ENCODE measurements at regions not wholly inside any gene's neighbourhood (a gene's known extent, or its start where the extent isn't known, plus 50 kb on each side); places are given as distances from the start of the nearest gene placed in this dataset.
A peak's percentile ranks its signal among the peaks of the same experiment; 100 is the strongest.

DNA sequence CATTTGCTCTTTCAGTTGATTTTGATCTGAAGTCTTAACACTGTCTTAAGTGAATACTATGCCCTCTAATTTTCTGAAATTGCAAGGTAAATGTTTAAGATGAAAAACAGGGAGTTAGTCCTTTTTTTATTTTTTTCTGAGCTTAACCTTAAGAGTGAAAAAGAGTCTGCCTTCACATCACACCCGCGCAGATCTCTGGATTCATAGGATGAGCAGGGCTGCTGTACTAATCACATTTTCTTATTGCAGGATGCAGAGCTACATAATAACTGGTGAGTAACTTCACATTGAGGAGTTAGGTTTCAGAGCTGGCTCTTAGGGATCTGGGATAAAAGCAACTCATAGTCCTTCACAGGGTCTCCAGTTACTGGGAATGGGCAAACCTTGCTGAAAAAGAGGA lies 188.7 kb upstream of the ATP1B1 start:
- no peak for DNase-seq (ENCODE audit: low spot score)

DNA sequence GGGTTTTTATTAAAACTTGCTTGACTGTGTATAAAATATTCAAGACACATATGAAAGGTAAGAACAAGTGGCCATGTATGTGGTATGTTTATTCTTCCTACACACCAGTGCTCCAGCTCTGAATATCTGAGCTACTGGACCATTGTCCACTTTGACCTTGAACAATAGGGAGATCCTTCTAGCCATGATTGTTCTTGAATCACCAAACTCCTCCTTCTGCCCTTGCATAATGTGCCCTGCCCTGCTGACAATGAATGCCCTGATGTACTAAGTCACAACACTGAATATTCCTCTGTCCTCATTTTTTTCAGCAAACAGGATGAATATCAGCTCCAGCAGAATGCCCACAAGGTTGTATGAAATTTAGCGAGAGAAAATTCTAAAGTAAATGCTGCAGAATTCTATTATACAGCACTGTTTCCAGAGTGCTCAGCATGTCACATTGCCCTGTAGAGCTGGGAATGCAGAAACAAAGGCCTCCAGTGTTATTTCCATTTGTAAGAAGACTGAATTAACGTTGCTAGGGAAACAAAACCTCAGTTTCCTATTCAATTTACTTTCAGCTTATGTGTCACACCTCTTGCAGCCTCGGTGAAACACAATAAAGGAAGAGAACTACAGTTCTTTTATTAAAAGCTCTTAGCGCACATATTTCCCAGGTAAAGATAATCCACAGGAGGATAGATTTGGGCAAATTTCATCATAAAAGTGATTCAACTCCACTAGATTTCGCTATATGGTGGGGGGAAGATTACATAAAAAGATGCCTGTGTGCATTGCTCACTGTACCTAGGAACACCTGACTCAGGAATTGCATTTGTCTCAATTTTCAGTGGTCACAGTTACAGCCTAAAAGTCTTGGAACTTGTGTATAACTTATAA lies 187.4 kb upstream of the ATP1B1 start:
- no peak for DNase-seq (ENCODE audit: low spot score)

DNA sequence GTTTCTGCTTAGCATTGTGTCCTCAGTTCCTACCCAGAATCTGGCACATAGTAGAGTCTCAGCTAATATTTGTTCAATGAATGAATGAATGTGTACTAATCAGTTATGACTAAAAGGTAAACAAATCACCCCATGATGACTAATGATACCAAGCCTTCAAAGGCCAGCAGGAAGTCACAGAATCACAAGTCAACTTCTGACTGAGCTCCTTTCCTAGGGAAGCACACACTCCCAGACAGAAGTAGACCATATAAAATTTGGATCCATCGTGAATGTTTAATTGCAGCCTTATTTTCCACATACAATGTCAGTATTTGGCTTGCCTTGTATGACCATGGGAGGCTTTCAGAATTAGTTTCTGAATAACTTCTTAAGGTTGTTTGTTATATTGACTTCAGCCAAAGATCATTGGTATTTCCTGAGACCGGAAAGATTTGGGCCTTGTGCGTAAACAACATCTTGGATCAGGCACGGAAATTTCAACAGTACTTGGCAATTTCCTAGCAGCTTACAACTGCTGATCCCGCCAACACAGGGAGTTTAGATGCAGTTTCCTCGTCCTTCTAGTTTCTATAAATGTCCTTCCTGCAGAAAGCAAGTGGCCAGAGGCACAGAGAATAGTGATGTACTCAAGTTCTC lies 185.9 kb upstream of the ATP1B1 start:
- DNase-seq (ENCODE audit: low spot score), result no peak

DNA sequence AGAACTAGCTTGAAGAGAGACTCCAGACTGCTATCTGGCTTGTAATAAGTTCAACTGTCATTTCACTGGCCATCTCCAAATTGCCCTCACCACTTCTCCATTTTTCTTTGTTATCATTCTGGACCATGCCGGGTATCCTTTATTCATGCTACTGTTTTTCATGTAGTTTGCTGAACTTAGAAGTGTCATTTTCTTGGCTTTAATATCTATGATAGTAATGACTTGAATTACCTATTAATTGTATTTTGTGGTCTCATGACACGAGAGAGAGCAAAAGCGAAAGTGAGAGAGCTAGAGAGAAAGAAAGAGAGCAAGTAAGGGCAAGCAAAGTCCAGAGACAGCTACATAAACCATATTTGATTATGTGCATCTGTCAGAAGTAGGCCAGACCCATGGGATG lies 184.9 kb upstream of the ATP1B1 start:
- DNase-seq (ENCODE audit: low spot score), result no peak

DNA sequence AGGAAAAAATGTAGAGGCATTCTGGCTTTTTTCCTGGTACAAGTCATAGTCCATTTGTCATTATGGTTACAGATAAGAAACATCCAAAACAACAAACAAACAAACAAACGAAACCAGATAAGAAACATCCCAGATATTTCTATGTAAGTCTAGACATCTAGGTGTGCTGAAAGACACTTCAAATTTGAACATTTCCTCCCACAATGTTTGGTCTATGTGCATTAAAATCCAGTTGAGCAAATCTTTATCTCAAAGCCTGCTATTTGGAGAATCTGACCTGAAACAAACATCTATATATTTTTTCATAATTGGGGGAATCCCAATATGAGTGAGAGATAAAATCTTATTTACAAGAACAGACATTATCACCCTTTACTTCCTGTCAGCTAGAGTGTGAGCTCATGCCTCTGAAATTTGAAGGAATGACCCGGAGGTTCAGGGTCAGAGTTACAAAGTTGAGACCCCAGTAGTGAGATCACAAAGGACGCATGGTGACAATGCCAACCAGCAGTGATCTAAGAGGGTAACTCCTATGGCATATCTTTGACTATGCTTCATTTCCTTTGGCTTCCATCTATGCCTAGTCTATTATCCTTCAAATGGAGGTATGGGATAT lies 182.9 kb upstream of the ATP1B1 start:
- DNase-seq (ENCODE audit: low spot score), result no peak

DNA sequence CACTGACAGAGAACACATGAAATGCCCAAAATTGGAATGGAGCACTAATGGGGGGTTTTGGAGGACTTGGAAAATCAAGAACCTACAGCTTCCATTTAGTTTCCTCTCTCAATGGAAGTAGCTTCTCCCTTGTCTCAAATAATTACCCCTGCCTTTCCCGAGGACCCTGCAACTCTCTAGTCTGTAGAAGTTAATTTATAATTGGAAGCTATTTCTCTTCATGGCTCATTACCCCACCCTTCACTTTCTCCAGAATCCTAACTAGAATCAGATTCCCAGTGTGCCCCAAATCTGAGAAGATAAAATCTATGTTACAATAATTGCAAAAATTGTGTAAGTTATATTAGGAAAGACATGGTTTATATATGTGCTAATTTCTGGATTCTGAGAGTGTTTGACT lies 181.5 kb upstream of the ATP1B1 start:
- no peak for DNase-seq (ENCODE audit: low spot score)

DNA sequence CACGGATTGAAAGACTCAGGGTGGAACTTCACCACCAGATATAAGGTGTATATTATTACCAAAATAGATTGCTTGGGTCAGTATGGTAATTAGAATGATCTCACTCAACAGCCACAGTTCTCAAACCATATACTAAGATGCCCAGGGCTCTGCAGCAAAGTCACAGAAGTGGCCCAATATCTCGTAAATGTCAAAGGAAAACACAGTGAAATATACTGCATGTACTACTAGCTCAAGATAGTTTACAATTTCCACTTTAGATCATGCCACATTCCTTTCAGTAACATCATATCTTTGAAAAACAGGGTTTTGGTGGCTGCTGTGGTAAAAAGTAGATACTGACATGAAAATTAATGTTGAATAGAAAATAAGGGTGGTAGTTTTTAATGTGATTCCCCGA lies 180.3 kb upstream of the ATP1B1 start:
- no peak for DNase-seq (ENCODE audit: low spot score)

DNA sequence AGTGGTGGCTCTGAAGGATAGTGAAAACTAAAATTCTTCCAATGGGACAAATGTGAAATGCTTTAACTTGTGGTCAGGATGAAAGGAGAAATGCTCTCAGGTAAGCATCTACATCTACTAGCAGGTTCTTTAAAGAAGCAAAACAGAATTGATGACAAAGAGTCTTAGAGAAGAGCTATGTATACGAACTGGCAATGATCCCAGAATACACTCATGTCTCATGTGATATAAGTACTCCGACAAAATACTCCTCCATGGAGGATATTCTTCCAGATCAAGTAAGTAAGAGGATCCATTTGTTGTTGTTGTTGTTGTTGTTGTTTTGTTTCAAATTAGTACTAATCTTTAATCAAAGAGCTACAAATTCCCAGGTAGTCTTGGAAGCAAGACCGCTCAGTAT lies 174.0 kb upstream of the ATP1B1 start:
- DNase-seq (ENCODE audit: low spot score), result no peak

DNA sequence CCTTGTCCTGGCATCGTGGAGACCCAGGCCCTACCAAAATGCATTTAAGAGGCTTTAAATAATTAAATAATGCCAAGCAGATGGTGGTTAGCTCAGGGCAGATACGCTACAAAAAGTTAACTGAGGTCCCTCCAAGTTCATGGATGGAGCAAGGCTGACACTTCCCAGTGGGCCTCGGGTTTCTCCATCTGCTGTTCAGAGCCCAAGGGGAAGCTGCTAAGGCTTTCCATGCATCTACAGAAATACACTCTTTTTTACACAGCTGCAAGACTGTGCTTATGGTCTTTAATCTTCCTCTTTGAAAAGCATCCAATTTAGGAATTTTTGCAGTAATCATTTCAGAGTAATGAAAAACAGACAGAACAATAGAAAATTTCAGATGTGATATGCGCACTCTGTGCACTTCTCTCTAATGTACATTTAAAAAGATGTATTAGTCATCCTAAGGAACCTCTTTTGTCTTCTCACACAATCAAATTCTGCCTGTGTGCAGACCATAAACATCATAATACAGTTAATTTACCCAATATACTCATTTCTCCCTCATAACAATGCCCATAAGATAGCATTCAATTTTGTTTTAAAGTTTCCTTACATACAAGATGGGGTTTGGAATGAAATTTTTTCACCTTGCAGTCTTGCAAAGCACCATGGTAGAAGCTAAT lies 173.2 kb upstream of the ATP1B1 start:
- DNase-seq (ENCODE audit: low spot score), result no peak

DNA sequence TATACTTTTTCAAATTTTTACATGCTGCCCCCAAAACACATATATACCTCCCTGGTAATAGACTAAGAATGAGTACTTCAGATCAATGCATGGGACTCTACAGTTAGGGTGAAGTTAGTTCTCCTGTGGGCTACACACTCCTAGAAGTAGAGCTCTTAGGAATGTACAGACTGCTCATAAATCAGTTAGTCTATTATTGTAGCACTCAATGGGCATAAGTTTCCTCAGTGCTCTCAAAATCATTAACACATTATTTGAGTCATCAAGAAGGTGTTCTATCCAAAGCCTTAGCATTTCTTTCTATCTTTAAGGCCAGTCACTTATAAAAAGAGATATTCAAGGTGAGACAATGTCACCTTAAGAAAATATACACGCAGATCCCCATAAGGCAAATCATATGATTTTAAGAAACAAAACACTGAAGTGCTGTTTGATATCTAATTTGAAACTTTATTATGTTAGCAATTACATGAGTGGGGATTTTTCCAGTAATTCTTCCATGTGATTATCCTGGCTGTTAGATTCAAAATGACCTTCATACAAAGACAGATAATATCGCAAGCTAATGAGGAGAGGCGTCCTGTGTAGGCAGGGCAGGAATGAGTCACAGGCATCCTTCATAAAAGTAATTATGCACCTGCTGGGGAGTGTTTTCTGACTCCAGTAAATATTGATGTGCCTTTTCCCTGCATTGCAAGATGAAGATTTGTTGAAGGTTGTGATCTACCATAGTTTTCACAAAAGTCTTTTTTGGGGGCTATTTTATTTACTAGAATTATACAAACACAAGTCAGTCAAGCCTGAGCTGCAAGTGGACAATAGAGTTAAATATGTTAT lies 167.2 kb upstream of the ATP1B1 start:
- DNase-seq (ENCODE audit: low spot score), result no peak

DNA sequence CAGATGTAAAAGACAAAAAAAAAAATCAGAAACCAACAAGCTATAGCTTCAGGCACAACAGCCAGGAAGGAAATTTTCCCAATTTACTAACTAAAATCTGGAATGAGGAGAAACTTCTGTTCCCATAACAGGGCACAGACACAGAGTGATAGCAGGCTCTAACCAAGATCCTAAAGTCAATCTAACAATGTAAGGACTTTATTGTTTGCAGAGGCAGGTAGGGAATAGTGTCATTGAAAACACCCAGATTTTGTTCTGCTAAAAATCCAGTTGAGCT lies 166.6 kb upstream of the ATP1B1 start:
- no peak for DNase-seq (ENCODE audit: low spot score)

DNA sequence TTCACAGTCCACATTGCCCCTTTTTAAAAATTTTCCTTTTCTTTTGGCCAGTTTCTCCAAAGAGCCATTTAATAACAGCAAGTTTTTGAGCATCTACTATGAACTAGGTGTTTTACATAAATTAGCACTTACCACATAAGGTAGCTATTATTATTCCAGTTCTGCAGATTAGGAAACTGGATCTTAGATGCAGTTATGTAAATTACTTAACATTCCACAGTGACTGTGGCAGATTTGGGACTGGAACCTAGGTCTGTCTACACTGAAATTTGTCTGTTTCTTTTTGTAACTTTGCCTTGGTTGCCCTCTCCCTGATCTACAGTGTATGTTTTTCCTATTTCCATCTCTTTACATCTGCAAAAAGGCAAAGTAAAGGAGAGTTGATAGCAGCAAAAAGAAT lies 164.8 kb upstream of the ATP1B1 start:
- DNase-seq (ENCODE audit: low spot score), result no peak

DNA sequence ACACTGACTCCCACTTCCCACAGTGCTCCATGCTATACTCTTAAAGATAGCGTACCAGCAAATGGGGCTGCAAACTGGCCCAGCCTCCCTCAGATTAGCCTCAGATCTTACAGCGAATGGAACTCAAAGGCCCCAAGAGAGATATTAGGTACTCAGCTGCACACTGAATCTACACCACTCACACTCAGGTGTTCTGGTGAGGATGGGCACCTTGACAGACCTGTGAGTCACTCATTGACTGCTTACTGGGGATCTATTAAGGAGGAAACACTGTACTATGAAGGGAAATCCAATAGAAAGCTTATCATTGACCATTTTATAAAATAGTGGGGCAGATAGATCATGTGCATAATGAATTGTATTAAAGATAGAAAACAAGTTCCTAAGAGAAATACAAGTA lies 164.3 kb upstream of the ATP1B1 start:
- DNase-seq (ENCODE audit: low spot score), result no peak

DNA sequence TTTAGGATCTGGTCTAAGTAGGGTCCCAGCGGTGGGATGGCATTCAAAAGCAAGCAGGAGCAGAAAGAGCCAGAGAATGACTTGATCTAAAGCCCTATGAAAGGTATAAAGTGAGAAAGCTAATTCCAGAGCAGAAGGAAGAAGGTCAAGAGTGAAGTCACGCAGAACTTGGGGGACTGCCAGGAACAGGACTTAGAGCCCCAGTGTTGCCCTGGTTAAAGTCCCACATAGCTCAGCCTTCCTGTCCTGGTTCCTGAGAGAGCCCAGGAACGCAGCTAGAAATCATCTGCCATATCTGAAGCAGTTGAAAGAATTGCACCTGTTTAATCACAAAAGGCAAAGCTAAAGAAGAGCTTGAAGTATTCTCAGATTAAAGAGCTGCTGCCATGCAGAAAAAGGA lies 160.6 kb upstream of the ATP1B1 start:
- no peak for DNase-seq (ENCODE audit: low spot score)

DNA sequence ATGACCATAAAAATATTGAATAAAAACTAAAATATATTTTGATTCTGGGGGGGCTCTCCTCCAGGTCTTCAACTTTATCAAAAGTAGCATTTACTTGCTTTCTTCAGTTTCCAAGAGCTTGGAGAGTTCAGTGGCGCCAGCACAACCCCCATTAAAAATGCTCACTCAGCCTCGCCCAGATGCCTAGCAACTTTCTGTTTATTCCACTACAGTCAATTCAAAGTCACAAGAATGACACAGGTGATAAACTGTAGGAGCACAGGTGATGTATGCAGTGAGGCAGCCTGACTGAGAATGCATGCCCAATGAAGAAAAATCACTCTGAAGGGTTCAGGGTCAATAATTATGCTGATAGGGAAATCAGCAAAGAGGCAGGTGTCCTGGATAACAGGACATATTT lies 159.4 kb upstream of the ATP1B1 start:
- DNase-seq (ENCODE audit: low spot score), result no peak

DNA sequence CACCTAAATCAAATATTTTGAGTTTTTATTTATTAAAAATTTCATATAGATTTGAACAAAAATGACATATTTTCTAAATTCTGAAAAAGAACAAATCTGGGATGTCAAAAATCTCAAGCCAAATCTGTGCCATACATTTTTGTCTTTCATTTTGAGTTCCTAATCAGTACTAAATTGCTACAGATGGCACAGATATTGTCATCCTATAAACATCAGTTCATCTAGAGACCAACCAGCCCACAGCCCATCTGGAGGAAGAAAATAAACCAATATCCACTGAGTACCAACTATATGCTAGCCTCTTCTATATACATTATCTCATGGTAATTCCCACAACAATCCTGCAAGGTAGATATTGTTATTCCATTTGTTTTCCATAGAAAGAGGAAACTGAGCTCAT lies 156.8 kb upstream of the ATP1B1 start:
- peak; percentile 10 for DNase-seq (ENCODE audit: low spot score)

DNA sequence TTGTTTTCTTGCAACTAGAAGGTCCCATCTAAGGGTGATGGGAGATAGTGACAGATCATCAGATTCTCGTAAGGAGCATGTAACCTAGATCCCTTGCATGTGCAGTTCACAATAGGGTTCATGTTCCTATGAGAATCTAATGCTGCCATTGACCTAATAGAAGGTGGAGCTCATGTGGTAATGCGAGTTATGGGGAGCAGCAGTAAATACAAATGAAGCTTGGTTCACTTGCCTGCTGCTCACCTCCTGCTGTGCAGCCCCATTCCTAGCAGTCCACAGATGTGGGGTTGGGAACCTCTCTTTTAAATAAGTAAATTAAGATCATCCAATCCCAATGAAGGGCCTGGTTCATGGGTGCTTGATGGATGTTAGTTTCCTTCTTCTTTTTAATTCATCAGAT lies 148.7 kb upstream of the ATP1B1 start:
- no peak for DNase-seq (ENCODE audit: low spot score)

DNA sequence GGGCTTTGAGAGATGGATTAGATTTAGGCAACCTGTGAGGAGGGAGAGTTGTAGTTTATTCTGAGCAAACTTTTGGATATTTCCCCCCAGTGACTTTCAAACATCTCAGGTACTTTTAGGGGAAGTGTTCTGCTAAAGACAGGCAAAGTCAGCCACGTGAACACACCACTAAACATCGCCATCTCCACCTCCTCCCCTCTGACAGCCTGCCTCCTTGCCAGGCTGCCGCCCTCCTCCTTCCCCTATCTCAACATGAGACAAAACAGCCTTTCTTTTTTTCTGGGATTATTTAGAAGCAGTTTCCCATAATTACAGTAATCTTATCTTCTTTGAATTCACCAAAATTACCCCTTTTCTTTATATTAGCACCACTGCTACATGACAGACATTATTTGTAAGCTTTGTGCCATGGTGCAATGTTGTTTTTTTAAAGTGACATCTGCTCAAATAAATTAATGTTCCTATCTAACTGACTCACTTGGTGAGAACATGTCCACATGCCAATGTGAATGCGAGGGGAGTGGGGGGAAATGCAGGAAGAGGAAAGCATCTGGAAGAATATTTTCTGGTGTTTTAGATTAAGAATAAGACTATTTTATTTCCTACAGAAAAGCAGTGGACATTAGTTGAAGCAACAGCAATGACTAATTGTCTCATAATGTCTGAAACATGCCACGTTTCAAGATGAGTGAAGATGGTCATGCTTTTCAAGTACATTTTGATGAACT lies 147.8 kb upstream of the ATP1B1 start:
- no peak for DNase-seq (ENCODE audit: low spot score)

DNA sequence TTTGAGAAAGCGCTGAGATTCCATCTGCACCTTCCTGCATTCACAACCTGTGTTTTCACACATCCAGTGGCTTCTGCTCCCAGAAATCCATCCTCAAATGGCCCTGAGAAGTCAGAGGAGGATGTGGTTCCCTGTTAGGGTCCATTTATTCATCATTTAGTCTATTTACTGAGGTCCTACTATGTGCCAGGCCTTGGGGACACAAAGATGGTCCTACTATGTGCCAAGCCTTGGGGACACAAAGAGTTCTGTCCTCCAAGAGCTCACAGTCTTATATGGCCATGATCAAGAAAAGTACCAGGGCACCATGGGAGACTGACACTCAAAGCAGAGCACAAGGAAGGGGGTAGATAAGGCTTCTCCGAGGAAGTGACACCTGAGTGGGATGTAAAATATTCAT lies 147.1 kb upstream of the ATP1B1 start:
- DNase-seq (ENCODE audit: low spot score), result no peak

DNA sequence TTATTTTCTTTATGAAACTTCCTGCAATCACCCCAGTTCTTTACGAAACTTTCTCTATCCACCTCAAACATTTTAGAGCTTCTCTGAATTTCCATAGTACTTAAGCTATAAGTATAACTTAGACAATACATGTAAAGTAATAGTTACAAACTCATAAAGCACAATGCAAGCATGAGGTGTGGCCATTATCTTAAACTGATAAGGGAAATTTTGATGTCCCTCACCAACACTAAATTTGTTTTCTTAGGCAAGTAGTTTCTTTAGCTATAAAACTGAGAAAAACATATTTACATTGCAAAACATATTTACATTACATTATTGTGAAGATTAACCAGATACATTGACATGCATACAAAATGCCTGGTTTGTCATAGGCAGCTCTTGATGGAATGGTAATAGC lies 146.4 kb upstream of the ATP1B1 start:
- no peak for DNase-seq (ENCODE audit: low spot score)

DNA sequence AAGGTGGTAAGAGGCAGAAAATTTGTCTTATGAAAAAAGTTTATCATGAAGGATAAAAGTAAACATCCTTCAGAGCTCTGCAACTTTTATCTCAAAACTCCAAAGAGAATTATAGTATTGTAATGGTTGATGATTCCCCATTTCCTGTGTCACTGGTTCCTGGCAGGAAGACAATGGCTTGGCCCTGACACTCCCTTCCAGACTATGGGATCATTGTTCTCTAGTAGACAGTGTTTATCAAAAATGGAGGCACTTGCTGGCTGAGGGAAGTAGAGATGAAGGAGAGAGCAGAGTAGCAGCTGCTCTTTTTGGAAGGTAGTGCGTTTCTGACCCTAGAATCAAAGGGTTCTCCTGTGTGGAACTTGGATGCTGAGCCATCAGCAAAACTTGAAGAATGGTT lies 145.9 kb upstream of the ATP1B1 start:
- DNase-seq (ENCODE audit: low spot score), result no peak

Measured in SK-N-DZ (cell line).